ENCODE measurements at regions not wholly inside any gene's neighbourhood (a gene's known extent, or its start where the extent isn't known, plus 50 kb on each side); places are given as distances from the start of the nearest gene placed in this dataset.
"Not testable (repeated sequence)": the region's sequence is repeated elsewhere in the genome, so short reads cannot be mapped to it uniquely, and the experiment has no call there.

- no peak for DNase-seq
Measured at GRCh38 chr5:125452991-125453390, 706.6 kb upstream of the ZNF608 start.

- DNase-seq = no peak
Measured at GRCh38 chr5:125455041-125455440, 708.6 kb upstream of the ZNF608 start.

GRCh38 chr5:125456005-125456404, 709.6 kb upstream of the ZNF608 start:
- DNase-seq = not testable (repeated sequence)

- no peak for DNase-seq
Measured at GRCh38 chr5:125457617-125458016, 711.2 kb upstream of the ZNF608 start.

- not testable (repeated sequence) for DNase-seq
Measured at GRCh38 chr5:125458949-125459348, 712.5 kb upstream of the ZNF608 start.

- DNase-seq = no peak
Measured at GRCh38 chr5:125461641-125462072, 715.2 kb upstream of the ZNF608 start.

GRCh38 chr5:125463466-125464092, 717.1 kb upstream of the ZNF608 start:
- DNase-seq = no peak

- DNase-seq = no peak
Measured at GRCh38 chr5:125464847-125465432, 718.5 kb upstream of the ZNF608 start.

- DNase-seq = no peak
Measured at GRCh38 chr5:125465703-125466102, 719.3 kb upstream of the ZNF608 start.

- DNase-seq = no peak
Measured at GRCh38 chr5:125467222-125467621, 720.8 kb upstream of the ZNF608 start.

- DNase-seq = no peak
Measured at GRCh38 chr5:125470280-125470902, 724.0 kb upstream of the ZNF608 start.

- no peak for DNase-seq
Measured at GRCh38 chr5:125476901-125477585, 730.6 kb upstream of the ZNF608 start.

- no peak for DNase-seq
Measured at GRCh38 chr5:125477586-125477975, 731.1 kb upstream of the ZNF608 start.

GRCh38 chr5:125478599-125478998, 732.2 kb upstream of the ZNF608 start:
- no peak for DNase-seq

- no peak for DNase-seq
Measured at GRCh38 chr5:125480911-125481310, 734.5 kb upstream of the ZNF608 start.

- DNase-seq = no peak
Measured at GRCh38 chr5:125481506-125482465, 735.3 kb upstream of the ZNF608 start.

- no peak for DNase-seq
Measured at GRCh38 chr5:125483609-125484008, 737.2 kb upstream of the ZNF608 start.

GRCh38 chr5:125484272-125484741, 737.9 kb upstream of the ZNF608 start:
- DNase-seq = no peak

GRCh38 chr5:125484742-125485641, 738.6 kb upstream of the ZNF608 start:
- DNase-seq = peak; percentile 27 to 56

- DNase-seq = no peak
Measured at GRCh38 chr5:125485771-125486170, 739.3 kb upstream of the ZNF608 start.

- DNase-seq = no peak
Measured at GRCh38 chr5:125486634-125487033, 740.2 kb upstream of the ZNF608 start.
